SKM-1 (cell line): ENCODE measurements at regions not wholly inside any gene's neighbourhood (a gene's known extent, or its start where the extent isn't known, plus 50 kb on each side); places are given as distances from the start of the nearest gene placed in this dataset.
"Not testable (repeated sequence)": the region's sequence is repeated elsewhere in the genome, so short reads cannot be mapped to it uniquely, and the experiment has no call there.

Experiments
- DNase-seq: peaks from one replicate; lab custom pipeline; 2025; ENCODE audit not compliant: unreplicated experiment; lab: John Stamatoyannopoulos, UW

DNA sequence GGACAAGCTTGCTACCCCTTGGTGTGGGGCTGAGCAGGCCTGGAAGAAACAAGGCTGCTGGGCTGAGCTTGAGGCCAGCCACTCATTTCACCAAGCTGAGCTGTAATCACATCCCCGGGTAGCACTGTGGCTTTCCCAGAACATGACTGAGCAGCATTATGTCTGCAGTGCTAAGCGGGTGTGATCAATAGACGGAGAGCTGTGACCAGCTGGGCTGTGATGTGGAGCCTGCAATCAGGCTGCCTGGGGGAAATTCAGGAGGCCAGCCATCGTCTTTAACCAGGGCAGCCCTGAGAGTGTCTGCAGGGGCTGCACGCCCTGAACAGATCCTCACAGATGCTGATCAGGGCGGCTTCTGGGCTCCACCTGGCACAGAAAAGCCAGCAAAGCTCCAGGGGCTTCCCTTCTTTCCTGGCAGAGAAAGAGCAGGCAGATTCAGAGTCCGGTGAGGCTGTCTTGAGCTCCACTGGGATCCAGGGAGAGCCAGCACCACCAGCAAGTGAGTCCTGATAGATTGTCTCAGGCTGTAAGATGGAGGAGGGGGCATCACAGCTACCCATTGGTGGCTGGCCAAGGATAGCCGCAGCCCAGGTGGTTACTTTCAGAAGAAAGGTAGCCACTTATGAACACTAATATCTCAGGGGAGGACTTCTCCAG is 165.9 kb downstream of the NRN1 start:
- DNase-seq = no peak

DNA sequence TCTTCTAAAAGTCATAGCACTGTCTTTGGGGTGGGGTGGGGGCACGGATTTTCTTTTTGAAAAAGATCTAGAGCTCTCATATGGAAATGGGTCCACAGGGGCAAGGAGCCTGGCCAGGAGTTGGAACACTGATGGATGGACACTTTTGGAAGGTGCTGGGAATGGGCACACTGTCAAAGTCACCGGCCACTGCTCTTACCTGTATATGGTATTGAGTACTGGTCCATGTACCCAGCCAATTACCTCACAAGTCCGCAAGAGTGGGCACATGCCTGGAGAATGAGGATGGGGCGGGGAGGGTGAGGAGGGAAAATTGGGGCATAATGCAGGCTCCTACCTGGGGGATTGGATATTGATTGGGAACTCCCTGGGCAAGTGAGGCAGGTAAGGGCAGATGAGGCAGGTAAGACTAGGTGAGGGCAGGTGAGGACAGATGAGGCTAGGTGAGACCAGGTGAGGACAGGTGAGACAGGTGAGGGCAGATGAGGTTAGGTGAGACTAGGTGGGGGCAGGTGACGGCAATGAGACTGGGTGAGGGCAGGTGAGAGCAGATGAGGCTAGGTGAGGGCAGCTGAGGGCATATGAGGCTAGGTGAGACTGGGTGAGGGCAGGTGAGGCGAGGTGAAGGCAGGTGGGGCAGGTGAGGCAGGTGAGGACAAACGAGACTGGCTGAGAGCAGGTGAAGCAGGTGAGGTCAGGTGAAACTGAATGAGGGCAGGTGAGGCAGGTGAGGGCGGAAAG is 167.9 kb downstream of the NRN1 start:
- DNase-seq = no peak

DNA sequence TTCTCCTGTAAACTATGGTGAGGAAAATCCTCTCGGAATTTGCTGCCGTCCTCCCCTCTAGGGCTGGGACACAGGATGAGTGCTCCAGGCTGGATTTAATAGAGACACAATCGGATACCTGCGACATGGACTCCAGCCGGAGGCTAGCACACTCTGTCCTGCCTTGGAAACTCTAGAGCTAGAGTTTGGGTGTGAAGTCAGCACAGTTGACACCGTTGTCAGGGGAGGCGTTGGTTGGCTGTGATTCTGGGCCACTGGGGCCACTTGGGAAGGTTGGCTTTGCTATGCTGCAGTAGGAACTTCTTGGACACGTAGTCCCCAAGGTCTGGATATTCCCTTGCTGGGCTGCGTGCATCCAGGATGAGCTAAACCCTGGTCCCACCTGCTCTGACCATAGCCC is 169.4 kb downstream of the NRN1 start:
- no peak for DNase-seq

DNA sequence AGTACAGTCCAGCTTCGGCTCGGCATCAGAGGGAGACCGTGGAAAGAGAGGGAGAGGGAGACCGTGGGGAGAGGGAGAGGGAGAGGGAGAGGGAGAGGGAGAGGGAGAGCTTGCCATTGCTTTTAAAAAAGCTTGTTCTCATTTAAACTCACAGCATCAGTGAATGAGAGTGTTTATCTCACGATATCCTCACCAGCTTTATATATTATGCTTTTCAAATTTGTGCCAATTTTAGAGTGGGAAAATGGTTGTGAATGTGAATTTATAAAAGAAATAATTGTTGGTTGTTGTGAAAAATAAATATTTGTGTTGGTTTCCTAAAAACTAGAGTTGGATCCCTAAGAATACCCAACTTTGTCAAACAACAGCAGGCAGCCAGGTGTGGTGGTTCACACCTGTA is 170.1 kb downstream of the NRN1 start:
- not testable (repeated sequence) for DNase-seq

DNA sequence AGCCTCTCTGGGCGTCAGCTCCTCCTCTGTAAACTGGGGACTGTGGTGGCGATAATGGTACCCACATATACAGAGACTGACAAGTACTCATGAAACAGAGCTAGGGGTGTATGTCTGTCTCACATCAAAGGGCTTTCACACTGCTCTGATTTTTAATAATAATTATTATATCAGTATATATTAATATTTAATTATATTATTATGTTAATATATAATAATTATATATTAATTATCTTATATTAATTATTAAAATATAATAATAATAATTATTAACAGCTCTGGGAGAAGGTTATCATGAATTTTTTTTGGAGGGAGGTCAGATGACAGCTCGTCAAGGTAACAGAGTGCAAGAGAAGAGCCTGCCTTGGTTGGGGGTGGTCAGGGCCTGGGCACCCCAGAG is 173.6 kb downstream of the NRN1 start:
- DNase-seq = no peak

DNA sequence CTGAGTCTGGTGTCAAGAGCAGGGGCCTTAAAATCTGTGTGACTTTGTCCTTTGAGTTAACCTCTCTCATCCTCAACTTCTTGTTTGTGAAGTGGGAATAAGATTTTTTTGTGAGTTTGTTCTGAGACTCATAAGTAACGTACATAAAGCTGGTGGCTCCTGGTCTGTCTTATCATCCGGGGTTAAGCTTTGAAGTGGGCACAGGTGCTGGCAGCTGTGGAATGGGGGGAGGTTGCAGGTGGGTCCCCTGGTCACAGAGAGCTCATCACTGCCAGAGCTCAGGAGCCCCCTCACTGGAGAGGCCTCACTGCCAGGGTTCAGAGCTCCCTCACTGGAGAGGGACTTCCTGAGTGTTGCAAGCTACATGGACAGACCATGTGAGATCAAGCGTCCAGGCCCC is 174.1 kb downstream of the NRN1 start:
- DNase-seq = no peak

DNA sequence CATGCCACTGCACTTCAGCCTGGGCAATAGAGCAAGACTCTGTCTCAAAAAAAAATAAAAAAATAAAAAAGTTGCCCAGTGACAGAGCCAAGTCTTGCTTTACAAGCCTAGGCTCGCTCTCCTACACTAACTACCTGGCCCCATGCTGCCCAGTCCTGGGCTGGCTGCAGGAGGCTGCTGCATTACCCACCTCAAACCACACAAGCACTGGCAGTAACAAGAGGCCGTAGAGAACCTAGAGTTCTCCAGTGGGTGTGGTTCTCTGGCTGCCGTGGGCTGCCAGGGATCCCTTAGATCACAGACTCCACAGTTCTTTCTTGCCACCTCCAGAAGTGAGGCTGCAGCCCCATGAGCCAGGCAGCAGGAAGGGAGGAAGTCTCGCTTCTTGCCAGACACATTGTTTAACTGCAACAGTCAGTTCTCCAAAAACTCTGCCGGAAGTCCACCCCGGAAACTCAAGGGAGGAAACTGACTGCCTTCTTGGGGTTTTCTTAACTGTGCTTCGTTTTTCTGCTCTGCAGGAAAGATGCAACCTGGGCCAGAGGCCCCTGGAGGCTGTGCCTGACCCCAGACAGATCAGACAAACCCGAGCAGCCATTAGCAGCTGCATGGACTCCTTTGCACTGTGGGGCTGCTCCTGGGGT is 175.4 kb downstream of the NRN1 start:
- not testable (repeated sequence) for DNase-seq

DNA sequence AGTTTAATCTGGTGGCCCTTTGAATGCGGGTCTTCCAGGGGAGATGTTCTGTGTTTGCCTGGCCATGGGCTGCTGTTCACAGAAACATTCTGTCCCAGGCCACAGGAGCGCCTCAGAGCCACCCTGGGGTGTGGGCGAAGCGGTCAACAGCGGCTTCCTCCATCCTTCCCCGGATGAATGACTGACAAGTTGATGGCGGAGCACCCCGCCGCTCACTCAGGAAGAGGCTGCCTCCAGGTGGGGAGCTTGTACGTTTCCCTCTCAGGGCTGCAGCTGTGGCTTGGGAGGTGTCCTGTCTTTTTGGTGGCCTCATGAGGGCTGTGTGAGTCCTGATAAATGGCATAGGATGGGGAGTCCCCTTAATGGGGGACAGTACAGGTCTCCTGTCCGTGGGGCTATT is 178.4 kb downstream of the NRN1 start:
- DNase-seq = no peak

DNA sequence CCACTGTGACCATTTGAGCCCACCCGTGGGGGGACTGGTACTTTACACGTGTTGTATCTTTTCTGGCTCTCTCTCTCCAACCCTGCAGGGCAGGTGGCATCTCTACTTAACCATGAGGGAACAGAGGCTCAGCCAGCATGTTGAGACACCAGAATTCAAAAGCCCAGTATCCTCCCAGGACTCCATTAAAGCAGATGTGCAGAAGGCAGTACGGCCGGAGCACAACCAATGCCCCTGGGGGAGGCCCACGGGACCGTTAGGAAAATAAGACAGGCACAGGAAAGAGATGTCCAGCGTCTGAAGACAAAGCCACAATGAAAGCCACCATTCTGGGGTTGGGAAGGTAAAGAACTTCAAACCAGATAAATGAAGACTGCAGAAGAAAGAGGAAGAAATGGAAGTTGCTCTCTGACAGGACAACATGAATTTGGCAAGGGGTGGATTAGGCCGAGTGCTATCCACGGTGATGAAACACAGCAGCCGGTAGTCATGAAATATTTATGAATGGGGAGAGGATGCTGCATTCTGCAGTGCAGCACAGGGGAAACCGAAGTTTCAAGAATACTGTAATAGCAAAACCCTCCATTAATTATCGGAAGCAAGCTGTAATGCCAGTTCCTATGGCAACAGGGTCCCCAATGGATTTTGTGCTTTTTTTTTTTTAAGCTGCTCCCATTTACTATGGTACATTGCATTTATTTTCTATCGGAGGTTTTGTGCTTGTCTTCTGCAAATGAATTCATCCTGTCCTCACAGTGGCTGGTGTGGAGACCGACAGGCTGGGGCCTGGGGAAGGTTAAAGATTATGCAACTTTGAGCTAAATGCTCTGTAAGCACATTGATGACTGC is 179.4 kb downstream of the NRN1 start:
- DNase-seq = peak; percentile 27

DNA sequence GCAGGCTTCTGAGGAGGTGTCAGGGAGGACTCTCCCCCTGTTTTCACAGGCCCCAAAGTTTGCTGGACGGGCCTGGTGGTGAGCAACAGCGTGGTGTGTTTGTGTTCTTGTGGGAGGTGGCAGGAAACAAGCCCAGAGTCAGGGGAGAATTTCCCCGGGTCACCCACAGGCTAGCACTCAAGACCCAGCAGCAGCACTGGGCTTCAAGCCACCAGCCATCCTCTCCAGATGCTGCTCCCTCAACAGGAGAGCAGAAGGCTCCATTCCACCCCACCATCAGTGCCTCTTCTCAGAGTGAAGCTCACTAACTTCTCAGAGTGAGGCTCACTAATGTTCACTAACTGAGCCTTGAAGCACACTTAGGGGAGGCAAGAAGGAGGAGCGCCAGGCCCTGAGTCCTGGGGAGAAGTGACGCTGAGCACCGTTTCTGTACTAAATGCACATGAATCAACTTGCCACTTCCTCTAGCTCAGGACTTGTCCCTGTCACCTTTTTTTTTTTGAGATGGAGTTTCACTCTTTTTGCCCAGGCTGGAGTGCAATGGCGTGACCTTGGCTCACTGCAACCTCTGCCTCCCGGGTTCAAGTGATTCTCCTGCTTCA is 182.2 kb downstream of the NRN1 start:
- not testable (repeated sequence) for DNase-seq
